Mesenchymal stem cell (in vitro differentiated cells and primary cell): ENCODE measurements at regions not wholly inside any gene's neighbourhood (a gene's known extent, or its start where the extent isn't known, plus 50 kb on each side); places are given as distances from the start of the nearest gene placed in this dataset.

ENCODE experiments used
- DNase-seq: peaks from one replicate; pipeline ENCODE4 v3.0.0-alpha.2; 2013
- H2AFZ ChIP-seq: one replicate; pipeline ENCODE4 v1.6.1; 2013; ENCODE audit warnings: low read depth, mild to moderate bottlenecking, control low read depth, inconsistent platforms, low read length, moderate library complexity
- H2AK5ac ChIP-seq: 2 replicates; pipeline ENCODE4 v1.6.1; 2013; ENCODE audit warnings: low read length, moderate library complexity, mild to moderate bottlenecking, inconsistent platforms; ENCODE audit not compliant: severe bottlenecking
- H2BK120ac ChIP-seq: one replicate; pipeline ENCODE4 v1.6.1; 2013; ENCODE audit warnings: low read depth, mild to moderate bottlenecking, inconsistent platforms, low read length, moderate library complexity
- H2BK12ac ChIP-seq, 2 experiments: one replicate each; pipeline ENCODE4 v1.6.1; 2013; ENCODE audit warnings: inconsistent platforms in 2 of 2, low read length in 2 of 2, mild to moderate bottlenecking in 2 of 2, moderate library complexity in 2 of 2, control low read depth in 1 of 2
- H2BK15ac ChIP-seq: one replicate; pipeline ENCODE4 v1.6.1; 2013; ENCODE audit warnings: mild to moderate bottlenecking, low read depth, inconsistent platforms; ENCODE audit not compliant: poor library complexity, severe bottlenecking
- H2BK5ac ChIP-seq: 2 replicates; pipeline ENCODE4 v1.6.1; 2013; ENCODE audit warnings: low read depth, mild to moderate bottlenecking, low read length, control low read depth, inconsistent platforms; ENCODE audit not compliant: poor library complexity, severe bottlenecking
- H3K14ac ChIP-seq, 2 experiments: one replicate each; pipeline ENCODE4 v1.6.1; 2013; ENCODE audit warnings: inconsistent platforms in 2 of 2, low read length in 2 of 2, control low read depth in 1 of 2, mild to moderate bottlenecking in 1 of 2, moderate library complexity in 1 of 2
- H3K18ac ChIP-seq, 2 experiments: one replicate each; pipeline ENCODE4 v1.6.1; 2013; ENCODE audit warnings: inconsistent platforms in 2 of 2, low read length in 2 of 2, control low read depth in 1 of 2, low read depth in 1 of 2, mild to moderate bottlenecking in 1 of 2
- H3K23ac ChIP-seq, 2 experiments: one replicate each; pipeline ENCODE4 v1.6.1; 2013; ENCODE audit warnings: inconsistent platforms in 2 of 2, low read length in 2 of 2, mild to moderate bottlenecking in 2 of 2, moderate library complexity in 2 of 2, control low read depth in 1 of 2
- H3K27ac ChIP-seq: 2 replicates; pipeline ENCODE4 v1.5.1; 2013; ENCODE audit warnings: mild to moderate bottlenecking, moderate library complexity, low read length, control low read depth, inconsistent platforms; ENCODE audit not compliant: poor library complexity, severe bottlenecking
- H3K27me3 ChIP-seq, 2 experiments: 2 replicates each; pipeline versions ENCODE4 v1.6.1 to v1.7.0; 2013; ENCODE audit warnings: low read length in 2 of 2, mild to moderate bottlenecking in 2 of 2, moderate library complexity in 2 of 2, control low read depth in 1 of 2, inconsistent platforms in 1 of 2; ENCODE audit not compliant: control insufficient read depth in 1 of 2, insufficient read depth in 1 of 2
- H3K36me3 ChIP-seq, 2 experiments: 2 replicates each; pipeline versions ENCODE4 v1.6.1 to v1.7.0; 2013; ENCODE audit warnings: low read length in 2 of 2, control low read depth in 1 of 2, inconsistent platforms in 1 of 2, low read depth in 1 of 2, mild to moderate bottlenecking in 1 of 2; ENCODE audit not compliant: insufficient read depth in 2 of 2, control insufficient read depth in 1 of 2
- H3K4ac ChIP-seq, 2 experiments: one replicate each; pipeline ENCODE4 v1.6.1; 2013; ENCODE audit warnings: inconsistent platforms in 2 of 2, low read length in 2 of 2, mild to moderate bottlenecking in 2 of 2, moderate library complexity in 2 of 2, control low read depth in 1 of 2, low read depth in 1 of 2
- H3K4me1 ChIP-seq: 2 replicates; pipeline ENCODE4 v1.6.1; 2013; ENCODE audit warnings: low read depth, low read length, control low read depth; ENCODE audit not compliant: control insufficient read depth, insufficient read depth
- H3K4me2 ChIP-seq: 2 replicates; pipeline ENCODE4 v1.6.1; 2013; ENCODE audit warnings: low read length, mild to moderate bottlenecking, inconsistent platforms; ENCODE audit not compliant: poor library complexity, severe bottlenecking
- H3K4me3 ChIP-seq, 2 experiments: 2 replicates each; pipeline versions ENCODE4 v1.5.1 to v1.7.0; 2013; ENCODE audit warnings: low read length in 2 of 2, mild to moderate bottlenecking in 2 of 2, control low read depth in 1 of 2, low read depth in 1 of 2; ENCODE audit not compliant: insufficient read depth in 1 of 2
- H3K79me1 ChIP-seq: replicated peaks from 2 replicates; pipeline ENCODE4 v1.6.1; 2013; ENCODE audit warnings: mild to moderate bottlenecking, control low read depth, low read length, inconsistent platforms; ENCODE audit not compliant: poor library complexity, severe bottlenecking
- H3K9ac ChIP-seq: 2 replicates; pipeline ENCODE4 v1.7.0; 2013; ENCODE audit warnings: mild to moderate bottlenecking, low read length, moderate library complexity
- H3K9me3 ChIP-seq: 2 replicates; pipeline ENCODE4 v1.7.0; 2013; ENCODE audit warnings: mild to moderate bottlenecking, low read length; ENCODE audit not compliant: control insufficient read depth
- H4K8ac ChIP-seq: one replicate; pipeline ENCODE4 v1.6.1; 2013; ENCODE audit warnings: inconsistent platforms, mild to moderate bottlenecking, low read length, moderate library complexity
- H4K91ac ChIP-seq: one replicate; pipeline ENCODE4 v1.6.1; 2013; ENCODE audit warnings: mild to moderate bottlenecking, low read length, inconsistent platforms
- WGBS: methylation state at CpG from one replicate; pipeline ENCODE4 v1.1.7; 2013; ENCODE audit warnings: mixed read lengths; 5-methylcytosine and 5-hydroxymethylcytosine counted together

GRCh38 chr5:105877592-105877991, 1793.1 kb downstream of the EFNA5 start:
- H2BK15ac ChIP-seq: no peak overlapping the region
- H3K27ac ChIP-seq: no peak overlapping the region
- H3K9me3 ChIP-seq: peaks cover 2% of the 10 kb centered on the region
- H3K79me1 ChIP-seq: no peaks in the 10 kb centered on the region
- no peak overlapping the region for H2BK5ac ChIP-seq
- no peak for DNase-seq
- no peak overlapping the region for H2AK5ac ChIP-seq
- no peak overlapping the region for H4K8ac ChIP-seq
- H3K4me2 ChIP-seq: no peak overlapping the region
- H3K14ac ChIP-seq: no peak overlapping the region
- no peak overlapping the region for H2BK12ac ChIP-seq
- no peak overlapping the region for H2BK120ac ChIP-seq
- H4K91ac ChIP-seq: no peak overlapping the region
- no peak overlapping the region for H2AFZ ChIP-seq
- H3K4ac ChIP-seq: no peak overlapping the region
- H3K23ac ChIP-seq: no peak overlapping the region
- H3K4me3 ChIP-seq: no peak overlapping the region
- no peak overlapping the region for H3K9ac ChIP-seq
- no peaks in the 10 kb centered on the region for H3K4me1 ChIP-seq
- H3K36me3 ChIP-seq: no peaks in the 10 kb centered on the region
- no peaks in the 10 kb centered on the region for H3K27me3 ChIP-seq
- H3K18ac ChIP-seq: no peak overlapping the region
- 100% methylated on average over 2 of the region's 2 CpGs for WGBS

- Histone ChIP-seq H3K4ac (no peak overlapping the region), H3K36me3 (no peaks in the 10 kb centered on the region), H2BK120ac (no peak overlapping the region), H4K8ac (no peak overlapping the region), H2AFZ (no peak overlapping the region), H2BK15ac (no peak overlapping the region), H3K4me2 (no peak overlapping the region), H3K18ac (no peak overlapping the region), H2AK5ac (no peak overlapping the region), H3K23ac (no peak overlapping the region), H2BK5ac (no peak overlapping the region), H3K9me3 (peaks cover 2% of the 10 kb centered on the region), H3K79me1 (no peaks in the 10 kb centered on the region), H3K4me3 (no peak overlapping the region), H3K14ac (no peak overlapping the region), H2BK12ac (no peak overlapping the region), H3K9ac (no peak overlapping the region), H3K27me3 (no peaks in the 10 kb centered on the region), H3K4me1 (no peaks in the 10 kb centered on the region), H4K91ac (no peak overlapping the region), H3K27ac (no peak overlapping the region)
- 94% methylated on average over 1 of the region's 2 CpGs for WGBS
- no peak for DNase-seq
Observed at GRCh38 chr5:105874316-105874715, 1796.4 kb downstream of the EFNA5 start.

GRCh38 chr5:105872569-105873270, 1798.0 kb downstream of the EFNA5 start:
- Histone ChIP-seq H3K9me3 (peaks cover 3% of the 10 kb centered on the region), H3K27me3 (no peaks in the 10 kb centered on the region), H2BK120ac (no peak overlapping the region), H2BK5ac (no peak overlapping the region), H3K79me1 (no peaks in the 10 kb centered on the region), H3K4me2 (no peak overlapping the region), H3K4ac (no peak overlapping the region), H4K8ac (no peak overlapping the region), H3K9ac (no peak overlapping the region), H3K4me3 (no peak overlapping the region), H3K27ac (no peak overlapping the region), H3K36me3 (no peaks in the 10 kb centered on the region), H3K18ac (no peak overlapping the region), H2AFZ (no peak overlapping the region), H2AK5ac (no peak overlapping the region), H2BK12ac (no peak overlapping the region), H3K4me1 (no peaks in the 10 kb centered on the region), H3K23ac (no peak overlapping the region), H4K91ac (no peak overlapping the region), H2BK15ac (no peak overlapping the region), H3K14ac (no peak overlapping the region)
- 83% methylated on average over 15 of the region's 15 CpGs for WGBS
- peak; percentile 5 for DNase-seq

GRCh38 chr5:105868038-105868780, 1802.5 kb downstream of the EFNA5 start:
- no peak overlapping the region for H4K8ac ChIP-seq
- H3K4ac ChIP-seq: no peak overlapping the region
- no peak overlapping the region for H2AK5ac ChIP-seq
- H3K4me3 ChIP-seq: no peak overlapping the region
- H3K4me1 ChIP-seq: no peaks in the 10 kb centered on the region
- WGBS: 54% methylated on average over 1 of the region's 1 CpG
- no peak overlapping the region for H4K91ac ChIP-seq
- H3K9ac ChIP-seq: no peak overlapping the region
- no peak overlapping the region for H3K18ac ChIP-seq
- peaks cover 26% of the 10 kb centered on the region for H3K9me3 ChIP-seq
- H3K79me1 ChIP-seq: no peaks in the 10 kb centered on the region
- no peak overlapping the region for H2BK15ac ChIP-seq
- DNase-seq: no peak
- no peak overlapping the region for H3K27ac ChIP-seq
- no peak overlapping the region for H2AFZ ChIP-seq
- H3K4me2 ChIP-seq: no peak overlapping the region
- no peak overlapping the region for H3K23ac ChIP-seq
- no peak overlapping the region for H2BK12ac ChIP-seq
- no peak overlapping the region for H3K14ac ChIP-seq
- no peak overlapping the region for H2BK5ac ChIP-seq
- no peak overlapping the region for H2BK120ac ChIP-seq
- H3K36me3 ChIP-seq: no peaks in the 10 kb centered on the region
- no peaks in the 10 kb centered on the region for H3K27me3 ChIP-seq
